HG02852 (cell line): ENCODE measurements at regions not wholly inside any gene's neighbourhood (a gene's known extent, or its start where the extent isn't known, plus 50 kb on each side); places are given as distances from the start of the nearest gene placed in this dataset.

Source experiments
- ATAC-seq: cut with Tn5 transposase; IDR thresholded peaks from one replicate; pipeline ENCODE4 v1.9.1; 2021; ENCODE audit warnings: mild to moderate bottlenecking, moderate library complexity; ENCODE audit not compliant: unreplicated experiment

DNA sequence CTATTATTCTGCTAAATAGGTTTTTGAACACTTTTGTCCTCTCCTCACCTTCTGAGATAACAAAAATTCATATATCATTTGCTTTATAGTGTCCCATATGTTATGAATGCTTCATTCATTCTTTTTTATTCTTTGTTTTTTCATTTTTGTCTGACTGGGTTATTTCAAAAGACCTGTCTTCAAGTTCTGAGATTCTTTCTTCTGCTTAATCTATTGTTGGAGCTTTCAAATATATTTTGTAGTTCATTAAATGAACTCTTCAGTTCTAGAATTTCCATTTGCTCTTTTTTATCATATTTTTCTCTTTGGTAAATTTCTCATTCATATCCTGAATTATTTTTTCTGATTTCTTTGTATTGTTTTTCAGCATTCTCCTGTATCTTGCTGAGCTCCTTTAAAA is 53.1 kb upstream of the SCIN start:
- no peak for ATAC-seq

DNA sequence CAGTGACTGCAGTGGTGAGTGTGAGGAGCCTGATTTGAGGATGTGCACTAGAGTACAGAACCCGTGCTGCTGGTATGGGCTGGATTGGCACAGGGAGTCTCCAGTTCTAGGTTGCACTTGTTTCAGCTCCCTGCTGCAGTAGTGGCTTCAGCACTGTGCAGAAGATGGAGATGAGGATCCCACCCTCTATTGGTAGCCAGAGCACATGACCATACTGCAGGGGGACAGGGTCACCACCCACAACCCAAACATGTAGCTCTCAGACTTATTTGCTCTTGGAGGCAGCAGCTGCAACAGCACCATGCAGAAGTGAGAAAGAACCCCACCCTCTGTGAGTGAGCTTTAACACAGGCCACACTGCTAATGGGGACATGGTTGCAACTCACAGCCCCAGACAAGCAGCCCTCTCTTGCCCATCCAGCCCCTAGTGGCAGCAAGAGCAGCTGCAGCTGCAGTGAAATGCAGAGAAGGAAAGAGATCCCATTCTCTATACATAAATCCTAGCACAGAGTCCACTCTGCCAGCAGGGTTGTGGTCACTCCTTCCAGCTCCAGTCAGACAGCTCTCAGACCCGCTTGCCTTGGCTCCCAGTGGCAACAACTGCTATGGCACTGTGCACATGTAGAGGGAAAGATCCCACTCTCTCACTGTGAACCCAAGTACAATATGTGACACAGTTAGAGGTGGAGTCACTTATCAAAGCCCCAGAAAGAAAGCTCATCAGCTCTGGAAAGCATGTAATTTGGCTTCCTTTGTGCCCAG is 51.4 kb upstream of the SCIN start:
- ATAC-seq: peak; percentile 89

DNA sequence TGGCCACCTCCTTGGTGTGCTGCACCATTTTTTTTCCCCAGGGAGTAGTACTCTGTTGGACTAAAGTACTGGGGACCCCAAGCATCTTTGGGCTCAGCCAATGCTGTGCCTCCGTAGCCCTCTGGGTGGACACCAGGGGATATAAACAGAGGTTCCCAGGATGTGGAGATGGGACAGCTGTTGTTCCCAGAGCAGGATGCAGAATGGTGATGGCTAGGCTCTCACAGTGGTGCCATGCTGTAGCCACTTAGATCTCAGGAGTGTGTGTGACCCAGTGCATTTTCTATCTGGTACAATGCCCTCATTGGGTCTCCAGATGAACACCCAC is 50.9 kb upstream of the SCIN start:
- no peak for ATAC-seq
